ENCODE measurements at regions not wholly inside any gene's neighbourhood (a gene's known extent, or its start where the extent isn't known, plus 50 kb on each side); places are given as distances from the start of the nearest gene placed in this dataset.

- no peak overlapping the region for H3K9ac ChIP-seq (ENCODE audit: insufficient read depth in 1 of 2, low read length in 2 of 2)
- peaks cover 0 to 3% (median 2%) of the 10 kb centered on the region in 3 donors for H3K27me3 ChIP-seq (ENCODE audit: control insufficient read depth in 3 of 3, insufficient read depth in 3 of 3, low read length in 2 of 3)
Observed at GRCh38 chr11:120061036-120061760, 76.7 kb downstream of the TRIM29 start.

GRCh38 chr11:120060512-120060911 lies 77.4 kb downstream of the TRIM29 start:
- no peak for TF ChIP-seq CTCF (IDR thresholded peaks at IDR 0.05; ENCODE audit: control extremely low read depth, extremely low read depth)
- Histone ChIP-seq H3K36me3 (ENCODE audit: control insufficient read depth in 4 of 4, insufficient read depth in 4 of 4, low read length in 4 of 4) (no peaks in the 10 kb centered on the region), H3K27me3 (ENCODE audit: control insufficient read depth in 3 of 3, insufficient read depth in 3 of 3, low read length in 2 of 3) (peaks cover 0 to 3% (median 2%) of the 10 kb centered on the region in 3 donors), H3K4me3 (no peak overlapping the region), H3K4me1 (ENCODE audit: control insufficient read depth in 5 of 5, insufficient read depth in 5 of 5, low read length in 5 of 5) (peaks cover 0 to 11% (median 0%) of the 10 kb centered on the region in 5 donors), H3K27ac (ENCODE audit: low read depth in 1 of 2, low read length in 1 of 2) (no peak overlapping the region), H3K9me3 (ENCODE audit: control insufficient read depth in 4 of 4, insufficient read depth in 3 of 4, low read length in 3 of 4) (no peaks in the 10 kb centered on the region), H3K9ac (ENCODE audit: insufficient read depth in 1 of 2, low read length in 2 of 2) (no peak overlapping the region)
- WGBS, 2 donors: 91 to 94% methylated on average over 7 of the region's 7 CpGs
- ATAC-seq (ENCODE audit: insufficient read depth, low FRiP score) (no peak), DNase-seq (no peak)

More at GRCh38 chr11:120061036-120061760, 76.7 kb downstream of the TRIM29 start:
- H3K4me3 ChIP-seq: no peak overlapping the region
- H3K9me3 ChIP-seq (ENCODE audit: control insufficient read depth in 4 of 4, insufficient read depth in 3 of 4, low read length in 3 of 4): no peaks in the 10 kb centered on the region
- no peak overlapping the region for H3K27ac ChIP-seq (ENCODE audit: low read depth in 1 of 2, low read length in 1 of 2)
- 83 to 88% methylated on average over 12 of the region's 12 CpGs for WGBS, 2 donors
- H3K4me1 ChIP-seq (ENCODE audit: control insufficient read depth in 5 of 5, insufficient read depth in 5 of 5, low read length in 5 of 5): peaks cover 0 to 11% (median 0%) of the 10 kb centered on the region in 5 donors
- DNase-seq: no peak
- no peak for ATAC-seq (ENCODE audit: insufficient read depth, low FRiP score)
- TF ChIP-seq CTCF (IDR thresholded peaks at IDR 0.05; ENCODE audit: control extremely low read depth, extremely low read depth): no peak
- H3K36me3 ChIP-seq (ENCODE audit: control insufficient read depth in 4 of 4, insufficient read depth in 4 of 4, low read length in 4 of 4): no peaks in the 10 kb centered on the region

- Histone ChIP-seq H3K4me3 (no peak overlapping the region), H3K27me3 (ENCODE audit: control insufficient read depth in 3 of 3, insufficient read depth in 3 of 3, low read length in 2 of 3) (peaks cover 0 to 3% (median 2%) of the 10 kb centered on the region in 3 donors), H3K9ac (ENCODE audit: insufficient read depth in 1 of 2, low read length in 2 of 2) (no peak overlapping the region), H3K36me3 (ENCODE audit: control insufficient read depth in 4 of 4, insufficient read depth in 4 of 4, low read length in 4 of 4) (no peaks in the 10 kb centered on the region), H3K27ac (ENCODE audit: low read depth in 1 of 2, low read length in 1 of 2) (no peak overlapping the region), H3K4me1 (ENCODE audit: control insufficient read depth in 5 of 5, insufficient read depth in 5 of 5, low read length in 5 of 5) (peaks cover 0 to 11% (median 0%) of the 10 kb centered on the region in 5 donors), H3K9me3 (ENCODE audit: control insufficient read depth in 4 of 4, insufficient read depth in 3 of 4, low read length in 3 of 4) (no peaks in the 10 kb centered on the region)
- no peak for TF ChIP-seq CTCF (IDR thresholded peaks at IDR 0.05; ENCODE audit: control extremely low read depth, extremely low read depth)
- ATAC-seq (ENCODE audit: insufficient read depth, low FRiP score): no peak
- DNase-seq: no peak
- 90 to 91% methylated on average over 4 of the region's 4 CpGs for WGBS, 2 donors
Observed at GRCh38 chr11:120058931-120059330, 79.0 kb downstream of the TRIM29 start.

Measured in lung (tissue), 11 donors.